HepG2 (cell line): ENCODE measurements at regions not wholly inside any gene's neighbourhood (a gene's known extent, or its start where the extent isn't known, plus 50 kb on each side); places are given as distances from the start of the nearest gene placed in this dataset.

Source experiments
- ATAC-seq: fragments of 200-7000 bp; cut with Tn5 transposase; 3 replicates; pipeline ENCODE4 v1.9.1; 2020; ENCODE audit warnings: mild to moderate bottlenecking, moderate library complexity
- BruUV-seq: library from RNA; stranded (reverse); fragments of 400-500 nt; replicated peaks from 2 replicates; lab custom pipeline; 2021; lab: Mats Ljungman, UMichigan
- CTCF ChIA-PET: fragments of 300-600 bp; formaldehyde crosslinking; extraction: SDS; loops from one replicate; lab custom pipeline; 2021; ENCODE audit warnings: low total read pairs, inconsistent platforms, low intra/inter-chr PET ratio; lab: Yijun Ruan, JAX
- POLR2A ChIA-PET: fragments of 350-600 bp; sonication (Branson Sonifier 250); formaldehyde crosslinking; loops from one replicate; lab custom pipeline; 2020; ENCODE audit warnings: antibody characterized with exemption, inconsistent platforms; lab: Yijun Ruan, JAX
- DNase-seq: peaks from one replicate; pipeline ENCODE4 v3.0.0-alpha.2; 2015; ENCODE audit warnings: low spot score
- FAIRE-seq: peaks from 3 replicates; lab custom pipeline; 2011; peaks lifted over from hg19 to GRCh38; lab: Jason Lieb, UNC
- H2AFZ ChIP-seq: one replicate; pipeline ENCODE4 v1.6.1; 2011; ENCODE audit warnings: low read length, inconsistent platforms
- H3K27ac ChIP-seq: fragments of 300-600 bp; 3 replicates; pipeline ENCODE4 v1.8.0; 2011; ENCODE audit warnings: mixed run types, mild to moderate bottlenecking, mixed read lengths, low read length, inconsistent platforms; ENCODE audit not compliant: insufficient read depth; ENCODE audit errors: extremely low read length
- H3K27me3 ChIP-seq, 2 experiments: fragments of 200-600 bp in 1 of 2; 2 replicates in 1 of 2; 3 replicates in 1 of 2; pipeline versions ENCODE4 v1.6.0 to v1.8.0; 2011; ENCODE audit warnings: low read length in 2 of 2, mild to moderate bottlenecking in 2 of 2, moderate library complexity in 2 of 2, inconsistent platforms in 1 of 2; ENCODE audit not compliant: insufficient read depth in 2 of 2, control insufficient read depth in 1 of 2
- H3K36me3 ChIP-seq, 2 experiments: fragments of 200-600 bp in 1 of 2; replicated peaks in 1 of 2; 2 replicates in 1 of 2; 3 replicates in 1 of 2; pipeline versions ENCODE4 v1.5.1 to v1.8.0; 2011; ENCODE audit warnings: low read length in 2 of 2, inconsistent platforms in 1 of 2; ENCODE audit not compliant: insufficient read depth in 2 of 2, control insufficient read depth in 1 of 2
- H3K4me1 ChIP-seq: 2 replicates; pipeline ENCODE4 v1.5.1; 2012; ENCODE audit warnings: low read length, inconsistent platforms; ENCODE audit not compliant: insufficient read depth
- H3K4me2 ChIP-seq: 2 replicates; pipeline ENCODE4 v1.6.0; 2011; ENCODE audit warnings: low read depth, low read length, inconsistent platforms
- H3K4me3 ChIP-seq, 3 experiments: fragments of 200-600 bp in 1 of 3; sonication (generic), shearing (Covaris generic) in 1 of 3; replicated peaks in 1 of 3; 2 replicates each; pipeline ENCODE4 v1.5.1; 2011 to 2016; ENCODE audit warnings: low read length in 3 of 3, inconsistent platforms in 2 of 3, low read depth in 2 of 3, mild to moderate bottlenecking in 2 of 3, control low read depth in 1 of 3, mixed read lengths in 1 of 3; ENCODE audit not compliant: insufficient read depth in 1 of 3
- H3K79me2 ChIP-seq: one replicate; pipeline ENCODE4 v1.6.1; 2011; ENCODE audit warnings: low read length, inconsistent platforms; ENCODE audit not compliant: insufficient read depth
- H3K9ac ChIP-seq: 2 replicates; pipeline ENCODE4 v1.6.0; 2011; ENCODE audit warnings: mild to moderate bottlenecking, low read depth, low read length, inconsistent platforms; ENCODE audit not compliant: insufficient read depth
- H3K9me3 ChIP-seq: 2 replicates; pipeline ENCODE4 v1.5.1; 2012; ENCODE audit warnings: mild to moderate bottlenecking, low read length
- H4K20me1 ChIP-seq: 2 replicates; pipeline ENCODE4 v1.6.0; 2011; ENCODE audit warnings: inconsistent platforms, mild to moderate bottlenecking, low read length, moderate library complexity; ENCODE audit not compliant: insufficient read depth
- ARID2 ChIP-seq: sonication (generic); formaldehyde crosslinking; IDR thresholded peaks from 2 replicates; pipeline ENCODE4 v1.8.1; 2022; ENCODE audit warnings: mild to moderate bottlenecking, missing genetic modification reagents, borderline replicate concordance
- ATM ChIP-seq: fragments of 450-650 bp; IDR thresholded peaks from 2 replicates; pipeline ENCODE4 v1.7.1; 2017; ENCODE audit warnings: mild to moderate bottlenecking, borderline replicate concordance
- HNF4A ChIP-seq: sonication (generic); formaldehyde crosslinking; IDR thresholded peaks from 2 replicates; pipeline ENCODE4 v1.4.0; 2020; ENCODE audit warnings: missing genetic modification reagents
- KDM2A ChIP-seq: sonication (generic); formaldehyde crosslinking; IDR thresholded peaks from 2 replicates; pipeline ENCODE4 v1.4.0; 2020; ENCODE audit warnings: low read depth, missing genetic modification reagents, borderline replicate concordance
- MYNN ChIP-seq: sonication (generic); formaldehyde crosslinking; IDR thresholded peaks from 2 replicates; pipeline ENCODE4 v1.4.0; 2020; ENCODE audit warnings: mild to moderate bottlenecking, low read depth, missing genetic modification reagents
- RFX5 ChIP-seq: IDR thresholded peaks from 2 replicates; pipeline ENCODE4 v1.6.1; 2011; ENCODE audit warnings: low read depth, low read length, improper control_type of control experiment
- SNAI1 ChIP-seq: sonication (generic); formaldehyde crosslinking; IDR thresholded peaks from 2 replicates; pipeline ENCODE4 v1.5.0; 2020; ENCODE audit warnings: mild to moderate bottlenecking, missing genetic modification reagents, borderline replicate concordance
- SRSF1 ChIP-seq: fragments of 200-400 bp; formaldehyde crosslinking; optimal IDR thresholded peaks from 2 replicates; pipeline ENCODE3; 2017; ENCODE audit warnings: mild to moderate bottlenecking, low read depth, low read length, moderate library complexity
- TAF1 ChIP-seq: sonication (generic); formaldehyde crosslinking; IDR thresholded peaks from 2 replicates; pipeline ENCODE4 v1.4.0; 2020; ENCODE audit warnings: missing genetic modification reagents
- TCF7 ChIP-seq: sonication (generic); IDR thresholded peaks from 2 replicates; pipeline ENCODE4 v1.6.1; 2016; ENCODE audit warnings: antibody characterized with exemption, low read depth
- TERF1 ChIP-seq: sonication (generic); formaldehyde crosslinking; IDR thresholded peaks from 2 replicates; pipeline ENCODE4 v1.8.0; 2022; ENCODE audit warnings: mild to moderate bottlenecking, missing genetic modification reagents, moderate library complexity
- ZBTB33 ChIP-seq: sonication (generic); formaldehyde crosslinking; IDR thresholded peaks from 2 replicates; pipeline ENCODE4 v1.4.0; 2020; ENCODE audit warnings: missing genetic modification reagents
- ZNF160 ChIP-seq: sonication (generic); formaldehyde crosslinking; IDR thresholded peaks from 2 replicates; pipeline ENCODE4 v1.8.0; 2022; ENCODE audit warnings: mild to moderate bottlenecking, inconsistent platforms, missing genetic modification reagents
- ZNF431 ChIP-seq: sonication (generic); formaldehyde crosslinking; IDR thresholded peaks from 2 replicates; pipeline ENCODE4 v1.9.0; 2022; ENCODE audit warnings: missing genetic modification reagents, low read depth, mild to moderate bottlenecking, borderline replicate concordance
- ZNF563 ChIP-seq: sonication (generic); formaldehyde crosslinking; IDR thresholded peaks from 2 replicates; pipeline ENCODE4 v1.8.0; 2022; ENCODE audit warnings: mild to moderate bottlenecking, moderate library complexity, missing genetic modification reagents
- ZSCAN31 ChIP-seq: sonication (generic); formaldehyde crosslinking; IDR thresholded peaks from 2 replicates; pipeline ENCODE4 v1.5.0; 2020; ENCODE audit warnings: low read depth, mild to moderate bottlenecking, missing genetic modification reagents
- WGBS: methylation state at CpG from one replicate; pipeline ENCODE4 v1.1.6; 2017; ENCODE audit warnings: low lambda C conversion rate; 5-methylcytosine and 5-hydroxymethylcytosine counted together
- in situ Hi-C: cut with HindIII; loops from 2 replicates; pipeline ENCODE4 v1.10.0; 2017; ENCODE audit warnings: low pct_unique_long_range_greater_than_20kb; ENCODE audit not compliant: extremely low pct_ligation_motif_present
- intact Hi-C: fragments of 100-400 bp; cut with micrococcal nuclease; formaldehyde crosslinking; loops from one replicate; pipeline ENCODE4 v1.10.0; 2022; ENCODE audit not compliant: unreplicated experiment

- TF ChIP-seq ZBTB33 (CRISPR knock-in tag): no peak
- no peak for TF ChIP-seq RFX5
- TF ChIP-seq ATM: no peak
- no peak for TF ChIP-seq ARID2 (CRISPR knock-in tag)
- Histone ChIP-seq H2AFZ (no peak overlapping the region), H3K9me3 (no peaks in the 10 kb centered on the region), H3K4me2 (no peak overlapping the region), H3K4me3 (no peak overlapping the region), H3K27ac (no peak overlapping the region), H3K9ac (no peak overlapping the region), H3K79me2 (no peaks in the 10 kb centered on the region), H3K36me3 (no peaks in the 10 kb centered on the region), H3K4me1 (peaks cover 10% of the 10 kb centered on the region), H3K27me3 (peaks cover 0 to 14% of the 10 kb centered on the region in 2 experiments; a peak in 3 of 5 replicates), H4K20me1 (no peaks in the 10 kb centered on the region)
- FAIRE-seq (no peak), ATAC-seq (no peak), DNase-seq (no peak)
- in situ Hi-C loops (loop anchor here (25.0 kb wide), 1 partner anchor 108 kb away; no protein-coding TSS in a partner anchor), intact Hi-C loops (no loop called here)
- POLR2A ChIA-PET: no interaction called here
- CTCF ChIA-PET: no interaction called here
- WGBS: 41% methylated on average over 4 of the region's 4 CpGs
- no TSS peak for BruUV-seq
Measured at GRCh38 chr13:21895779-21896178, 224.9 kb downstream of the FGF9 start.

GRCh38 chr13:21897161-21897560 lies 226.3 kb downstream of the FGF9 start:
- H3K9ac ChIP-seq: no peak overlapping the region
- no peak overlapping the region for H3K4me2 ChIP-seq
- WGBS: 19% methylated on average over 5 of the region's 6 CpGs
- FAIRE-seq (no peak), DNase-seq (no peak), ATAC-seq (no peak)
- peaks cover 17% of the 10 kb centered on the region for H3K4me1 ChIP-seq
- no peaks in the 10 kb centered on the region for H4K20me1 ChIP-seq
- no peak overlapping the region for H3K27ac ChIP-seq
- no peak overlapping the region for H2AFZ ChIP-seq
- no peak overlapping the region for H3K4me3 ChIP-seq
- ChIA-PET CTCF (no interaction called here), POLR2A (no interaction called here)
- in situ Hi-C loops: loop anchor here (25.0 kb wide), 1 partner anchor 110 kb away; no protein-coding TSS in a partner anchor
- BruUV-seq: no TSS peak
- H3K9me3 ChIP-seq: no peaks in the 10 kb centered on the region
- intact Hi-C loops: no loop called here
- H3K27me3 ChIP-seq: peaks cover 0 to 11% of the 10 kb centered on the region in 2 experiments; a peak in 3 of 5 replicates
- H3K79me2 ChIP-seq: no peaks in the 10 kb centered on the region
- H3K36me3 ChIP-seq: no peaks in the 10 kb centered on the region
- TF ChIP-seq SRSF1 (no peak), ZSCAN31 (CRISPR knock-in tag) (no peak), TERF1 (no peak), HNF4A (no peak), TAF1 (CRISPR knock-in tag) (no peak), ZNF160 (CRISPR knock-in tag) (no peak), MYNN (CRISPR knock-in tag) (no peak), SNAI1 (CRISPR knock-in tag) (no peak), KDM2A (CRISPR knock-in tag) (no peak), TCF7 (no peak), ZNF431 (CRISPR knock-in tag) (no peak), ZNF563 (CRISPR knock-in tag) (no peak)
